Effector memory CD4-positive, alpha-beta T cell (primary cell): ENCODE measurements at regions not wholly inside any gene's neighbourhood (a gene's known extent, or its start where the extent isn't known, plus 50 kb on each side); places are given as distances from the start of the nearest gene placed in this dataset.

Source experiments
- DNase-seq, 3 donors: peaks; one replicate each; pipeline ENCODE4 v3.0.0-alpha.2; 2020
- H3K27ac ChIP-seq: 2 replicates; pipeline ENCODE4 v1.7.0; 2013; ENCODE audit warnings: mild to moderate bottlenecking, low read length, moderate library complexity; ENCODE audit not compliant: insufficient read depth, poor library complexity, severe bottlenecking
- H3K27me3 ChIP-seq: replicated peaks from 2 replicates; pipeline ENCODE4 v1.7.0; 2013; ENCODE audit warnings: mild to moderate bottlenecking, low read length; ENCODE audit not compliant: insufficient read depth, control insufficient read depth, poor library complexity, severe bottlenecking
- H3K36me3 ChIP-seq: 2 replicates; pipeline ENCODE4 v1.7.0; 2013; ENCODE audit warnings: mild to moderate bottlenecking, low read length, moderate library complexity; ENCODE audit not compliant: control insufficient read depth, insufficient read depth
- H3K4me1 ChIP-seq: 2 replicates; pipeline ENCODE4 v1.7.0; 2013; ENCODE audit warnings: low read length, mild to moderate bottlenecking; ENCODE audit not compliant: control insufficient read depth, insufficient read depth, poor library complexity, severe bottlenecking
- H3K4me3 ChIP-seq: 2 replicates; pipeline ENCODE4 v1.7.0; 2013; ENCODE audit warnings: low read length, low read depth, mild to moderate bottlenecking; ENCODE audit not compliant: insufficient read depth, poor library complexity, severe bottlenecking
- H3K9me3 ChIP-seq: 2 replicates; pipeline ENCODE4 v1.7.0; 2013; ENCODE audit warnings: mild to moderate bottlenecking, low read length, moderate library complexity; ENCODE audit not compliant: control insufficient read depth

- Histone ChIP-seq H3K9me3 (no peaks in the 10 kb centered on the region), H3K4me3 (peak overlapping the region; percentile 21), H3K4me1 (no peaks in the 10 kb centered on the region), H3K27me3 (no peaks in the 10 kb centered on the region), H3K36me3 (no peaks in the 10 kb centered on the region), H3K27ac (peak overlapping the region; percentile 64)
- DNase-seq: no peak
Measured at GRCh38 chr10:9018195-9019173, 964.0 kb downstream of the GATA3 start.

- H3K4me3 ChIP-seq: no peak overlapping the region
- no peak overlapping the region for H3K27ac ChIP-seq
- H3K27me3 ChIP-seq: no peaks in the 10 kb centered on the region
- DNase-seq: no peak
- H3K4me1 ChIP-seq: no peaks in the 10 kb centered on the region
- H3K9me3 ChIP-seq: no peaks in the 10 kb centered on the region
- H3K36me3 ChIP-seq: no peaks in the 10 kb centered on the region
Measured at GRCh38 chr10:9023206-9023605, 968.7 kb downstream of the GATA3 start.

GRCh38 chr10:9024210-9024609, 969.7 kb downstream of the GATA3 start:
- Histone ChIP-seq H3K4me3 (no peak overlapping the region), H3K9me3 (no peaks in the 10 kb centered on the region), H3K27me3 (no peaks in the 10 kb centered on the region), H3K27ac (no peak overlapping the region), H3K36me3 (no peaks in the 10 kb centered on the region), H3K4me1 (no peaks in the 10 kb centered on the region)
- DNase-seq: no peak

DNA sequence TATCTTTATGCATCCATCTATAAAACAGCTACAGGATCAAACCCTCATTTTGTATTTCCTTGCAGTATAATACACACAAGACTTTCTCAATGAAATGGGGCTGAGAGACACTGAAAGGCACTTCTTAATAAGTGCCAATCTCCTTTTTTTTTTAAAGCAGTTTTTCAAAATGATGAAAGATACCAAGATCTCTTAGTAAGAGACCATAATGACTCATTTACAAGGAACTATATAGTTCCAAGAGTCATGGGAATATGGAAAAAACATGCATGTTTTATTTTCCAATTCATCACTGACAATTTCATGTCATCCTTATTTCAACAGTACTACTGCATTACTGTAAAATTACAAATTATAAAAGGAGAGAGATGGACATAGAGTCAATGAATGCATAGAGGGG, 973.7 kb downstream of the GATA3 start:
- Histone ChIP-seq H3K27ac (no peak overlapping the region), H3K9me3 (no peaks in the 10 kb centered on the region), H3K36me3 (no peaks in the 10 kb centered on the region), H3K4me1 (no peaks in the 10 kb centered on the region), H3K4me3 (no peak overlapping the region), H3K27me3 (no peaks in the 10 kb centered on the region)
- DNase-seq: no peak

DNA sequence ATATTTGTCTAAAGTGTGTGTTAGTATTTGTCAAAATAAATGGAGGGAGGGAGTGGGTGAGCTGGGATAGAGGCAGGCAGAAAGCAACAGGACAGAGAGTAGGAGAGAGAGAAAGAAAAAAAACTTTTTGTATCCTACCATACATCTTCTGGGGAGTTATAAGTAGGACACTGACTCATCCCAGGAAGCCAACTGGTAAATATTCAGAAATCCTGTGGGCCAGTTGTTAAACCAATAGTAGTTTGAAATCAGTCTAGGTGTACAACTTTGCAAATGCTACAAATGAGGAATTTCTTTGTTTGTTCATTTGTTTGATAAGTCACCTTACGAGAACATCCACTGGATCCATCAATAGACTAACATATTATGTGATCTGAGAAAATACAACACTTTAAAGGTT, 980.9 kb downstream of the GATA3 start:
- H3K9me3 ChIP-seq: no peaks in the 10 kb centered on the region
- H3K36me3 ChIP-seq: no peaks in the 10 kb centered on the region
- no peak overlapping the region for H3K27ac ChIP-seq
- H3K4me3 ChIP-seq: no peak overlapping the region
- no peaks in the 10 kb centered on the region for H3K4me1 ChIP-seq
- no peak for DNase-seq
- no peaks in the 10 kb centered on the region for H3K27me3 ChIP-seq

GRCh38 chr10:9036711-9037204, 982.3 kb downstream of the GATA3 start:
- no peak for DNase-seq

DNA sequence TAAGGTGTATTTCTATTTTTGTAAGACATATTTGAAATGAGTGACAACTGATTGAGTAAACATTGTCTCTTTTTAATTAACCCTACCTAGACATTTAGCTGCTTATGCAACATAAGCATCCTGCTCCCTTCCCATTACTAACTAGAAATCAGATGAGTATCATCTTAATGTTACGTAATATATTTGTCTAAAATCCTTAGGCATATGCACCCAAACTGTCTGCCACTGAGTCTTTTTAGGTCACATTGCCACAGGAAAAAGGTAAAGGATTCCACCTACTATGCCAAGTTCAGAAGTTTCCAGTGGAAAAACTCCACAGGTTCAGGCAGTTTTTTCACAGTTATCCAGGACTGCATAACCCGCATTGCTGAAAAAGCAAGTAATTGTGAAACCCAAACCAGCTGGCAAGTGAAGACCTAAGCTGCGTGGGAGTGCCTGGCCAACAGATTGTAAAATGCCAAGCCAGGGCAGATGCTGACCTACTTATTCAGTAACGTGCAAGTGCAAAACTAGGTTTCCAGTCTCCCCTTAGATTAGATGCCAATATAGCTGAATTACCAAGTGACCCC, 983.7 kb downstream of the GATA3 start:
- no peaks in the 10 kb centered on the region for H3K9me3 ChIP-seq
- H3K27me3 ChIP-seq: no peaks in the 10 kb centered on the region
- H3K27ac ChIP-seq: no peak overlapping the region
- no peaks in the 10 kb centered on the region for H3K36me3 ChIP-seq
- H3K4me1 ChIP-seq: no peaks in the 10 kb centered on the region
- no peak for DNase-seq
- no peak overlapping the region for H3K4me3 ChIP-seq

More at GRCh38 chr10:9036711-9037204, 982.3 kb downstream of the GATA3 start:
- Histone ChIP-seq H3K27ac (no peak overlapping the region), H3K36me3 (no peaks in the 10 kb centered on the region), H3K4me3 (no peak overlapping the region), H3K27me3 (no peaks in the 10 kb centered on the region), H3K9me3 (no peaks in the 10 kb centered on the region), H3K4me1 (no peaks in the 10 kb centered on the region)

DNA sequence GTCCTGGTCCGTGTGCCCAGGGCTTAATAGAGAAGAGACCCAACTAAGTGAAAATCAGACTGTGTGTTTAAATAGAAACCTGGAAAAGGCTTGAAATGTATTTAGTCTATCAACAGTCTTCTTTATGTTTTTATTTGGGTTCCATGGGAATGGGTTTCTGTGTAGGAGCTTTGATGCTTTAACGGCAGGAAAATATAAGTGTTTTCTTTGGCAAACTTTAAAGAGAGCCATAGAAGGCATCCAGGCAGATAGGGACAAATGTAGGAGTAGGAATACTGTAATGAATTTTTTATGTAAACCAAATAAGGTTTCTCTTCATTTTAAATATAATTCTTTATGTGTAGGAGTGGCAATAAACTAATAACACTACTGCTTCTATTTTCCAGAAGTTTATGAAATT, 989.0 kb downstream of the GATA3 start:
- no peaks in the 10 kb centered on the region for H3K9me3 ChIP-seq
- no peaks in the 10 kb centered on the region for H3K27me3 ChIP-seq
- H3K27ac ChIP-seq: no peak overlapping the region
- H3K4me3 ChIP-seq: no peak overlapping the region
- H3K4me1 ChIP-seq: no peaks in the 10 kb centered on the region
- no peak for DNase-seq
- no peaks in the 10 kb centered on the region for H3K36me3 ChIP-seq

DNA sequence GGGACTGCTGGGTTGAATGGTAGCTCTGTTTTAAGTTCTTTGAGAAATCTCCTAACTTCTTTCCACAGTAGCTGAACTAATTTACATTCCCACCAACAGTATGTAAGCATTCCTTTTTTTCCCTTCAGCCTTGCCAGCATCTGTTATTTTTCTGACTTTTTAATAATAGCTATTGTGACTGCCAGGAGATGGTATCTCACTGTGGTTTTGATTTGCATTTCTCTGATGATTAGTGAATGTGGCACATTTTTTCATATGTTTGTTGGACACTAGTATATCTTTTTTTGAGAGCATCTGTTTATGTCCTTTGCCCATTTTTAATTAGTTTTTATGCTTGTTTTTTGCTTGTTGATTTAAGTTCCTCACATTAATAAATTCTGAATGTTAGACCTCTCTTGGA, 990.8 kb downstream of the GATA3 start:
- H3K9me3 ChIP-seq: no peaks in the 10 kb centered on the region
- H3K36me3 ChIP-seq: no peaks in the 10 kb centered on the region
- H3K4me1 ChIP-seq: no peaks in the 10 kb centered on the region
- DNase-seq: no peak
- no peak overlapping the region for H3K27ac ChIP-seq
- H3K4me3 ChIP-seq: no peak overlapping the region
- H3K27me3 ChIP-seq: no peaks in the 10 kb centered on the region

- H3K27me3 ChIP-seq: no peaks in the 10 kb centered on the region
- H3K27ac ChIP-seq: no peak overlapping the region
- no peaks in the 10 kb centered on the region for H3K4me1 ChIP-seq
- no peak overlapping the region for H3K4me3 ChIP-seq
- no peaks in the 10 kb centered on the region for H3K36me3 ChIP-seq
- H3K9me3 ChIP-seq: no peaks in the 10 kb centered on the region
- DNase-seq: no peak
Measured at GRCh38 chr10:9051328-9051974, 997.0 kb downstream of the GATA3 start.
